Stimulated activated CD8-positive, alpha-beta memory T cell treated with anti-CD3 and anti-CD28 coated beads, Interleukin-15, amount 100 ng/mL, for 24 hours (primary cell): ENCODE measurements at regions not wholly inside any gene's neighbourhood (a gene's known extent, or its start where the extent isn't known, plus 50 kb on each side); places are given as distances from the start of the nearest gene placed in this dataset.

Experiments used
- DNase-seq: peaks from one replicate; pipeline ENCODE4 v3.0.0-alpha.2; 2020; ENCODE audit warnings: low read depth

DNA sequence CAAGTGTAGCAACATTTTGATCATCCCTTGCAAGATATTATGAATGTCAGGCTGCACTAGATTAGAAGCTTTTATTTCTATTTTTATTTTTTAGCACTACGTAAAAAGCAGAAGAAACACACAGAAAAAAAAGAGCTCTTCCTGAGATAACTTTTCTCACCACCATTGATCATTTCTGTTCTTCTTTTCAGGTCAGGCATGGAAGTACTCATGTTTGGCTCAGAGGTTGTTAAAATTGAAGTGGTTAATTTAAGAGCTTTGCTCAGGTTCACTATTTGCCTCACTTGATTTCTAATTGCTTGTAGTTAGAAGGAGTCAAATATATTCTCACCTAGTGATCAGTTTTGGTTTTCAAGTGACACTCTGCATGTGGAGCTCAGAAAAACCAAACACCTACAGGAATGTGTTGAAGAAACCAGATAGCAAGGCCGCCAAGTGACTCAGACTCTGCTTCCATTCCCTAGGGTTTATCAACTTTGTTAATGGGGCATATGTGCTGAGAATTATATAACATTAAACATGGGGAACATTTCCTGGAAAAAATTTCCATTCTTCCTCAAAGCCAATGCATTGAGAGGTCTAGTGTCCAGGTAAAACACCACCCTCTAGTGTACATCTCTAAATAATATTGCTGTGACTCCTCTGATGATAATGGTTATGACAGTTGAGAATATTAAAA, 679.8 kb downstream of the CETN3 start:
- DNase-seq: no peak

GRCh38 chr5:89728750-89729149, 680.8 kb downstream of the CETN3 start:
- no peak for DNase-seq

- no peak for DNase-seq
Observed at GRCh38 chr5:89728134-89728533, 681.4 kb downstream of the CETN3 start.

- no peak for DNase-seq
Observed at GRCh38 chr5:89724379-89725095, 685.0 kb downstream of the CETN3 start.

DNA sequence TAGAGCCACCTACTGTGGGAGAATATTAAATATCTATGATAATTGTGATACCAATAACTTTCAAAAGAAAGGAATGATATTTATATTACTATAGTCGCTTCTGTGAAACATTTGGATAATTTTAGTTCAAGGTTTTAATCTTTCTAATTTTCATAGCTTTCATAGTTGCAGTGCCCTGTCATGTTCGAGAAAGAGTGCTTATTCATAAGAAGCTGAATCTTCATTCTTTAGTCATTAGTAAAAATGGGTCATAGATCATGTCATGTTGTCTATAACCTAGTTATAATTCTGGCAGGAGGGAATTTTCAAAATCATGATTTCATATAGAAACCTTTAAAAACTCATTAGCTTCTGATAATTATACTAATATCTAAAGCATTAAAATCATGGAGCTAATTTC, 685.6 kb downstream of the CETN3 start:
- DNase-seq: no peak

DNA sequence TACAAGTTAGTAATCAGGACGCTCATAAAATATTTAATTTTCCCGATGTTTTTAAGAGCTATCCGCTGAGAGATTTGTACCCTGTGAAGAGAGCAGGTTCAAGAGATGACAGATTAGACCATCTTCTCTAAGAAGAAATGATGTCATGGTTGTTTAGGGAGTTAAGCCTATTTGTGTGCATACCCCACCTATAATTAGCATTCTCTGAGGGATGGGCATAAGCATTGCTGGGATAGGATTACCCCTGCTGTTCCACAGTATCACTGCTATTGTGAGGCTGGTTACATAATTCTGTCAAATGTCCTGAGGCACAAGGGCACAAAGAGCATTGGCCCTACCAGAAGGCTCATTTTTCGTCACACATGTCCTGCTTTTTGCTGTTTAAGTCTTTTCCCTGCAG, 687.0 kb downstream of the CETN3 start:
- DNase-seq: no peak

GRCh38 chr5:89721931-89722330, 687.6 kb downstream of the CETN3 start:
- DNase-seq: no peak

GRCh38 chr5:89721353-89721752, 688.2 kb downstream of the CETN3 start:
- DNase-seq: no peak

DNA sequence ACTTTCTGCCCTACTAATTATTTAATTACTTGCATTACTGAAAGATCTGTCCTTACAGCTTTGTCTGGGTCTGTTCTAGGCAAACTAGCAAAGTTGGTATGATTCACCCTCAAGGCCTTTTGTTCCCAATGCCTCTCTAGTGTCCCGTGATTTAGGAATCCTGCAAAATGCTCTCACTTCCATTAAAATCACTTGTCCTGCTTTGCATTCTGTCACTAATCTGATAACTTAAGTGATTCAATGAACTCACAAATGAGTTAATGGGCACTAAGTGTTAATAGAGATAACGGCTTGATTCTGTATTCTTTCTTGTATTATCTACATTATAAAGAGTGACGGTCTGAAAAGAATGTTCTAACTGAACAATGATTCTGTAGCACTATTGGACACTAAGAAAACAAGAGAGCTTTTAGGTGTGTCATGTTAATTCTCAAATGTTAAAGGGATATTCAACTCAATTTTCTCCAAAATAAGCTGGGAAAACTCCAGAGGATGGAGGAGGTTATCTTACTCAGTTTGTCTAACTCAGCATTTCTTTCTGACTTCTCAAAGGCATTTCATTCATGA, 697.3 kb downstream of the CETN3 start:
- DNase-seq: no peak

DNA sequence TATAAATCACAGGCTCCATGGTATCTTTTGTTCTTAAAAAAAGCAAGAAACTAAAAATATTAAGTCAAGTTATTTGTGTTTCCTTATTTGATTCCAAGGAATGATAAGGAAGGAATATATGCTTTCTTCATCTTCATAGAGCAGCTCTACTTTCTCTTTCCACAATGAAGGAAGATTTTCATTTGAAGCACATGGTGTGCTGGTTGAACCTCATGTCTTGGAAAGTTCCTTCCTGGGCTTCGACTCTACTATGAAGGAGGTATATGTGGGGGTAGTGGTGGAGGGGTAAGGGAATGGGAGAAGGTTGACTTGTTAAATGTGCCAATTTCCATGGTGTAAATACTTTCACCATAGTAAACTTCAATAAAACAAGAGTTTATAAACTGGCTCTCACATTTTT, 698.0 kb downstream of the CETN3 start:
- no peak for DNase-seq

- no peak for DNase-seq
Observed at GRCh38 chr5:89710006-89710405, 699.5 kb downstream of the CETN3 start.

DNA sequence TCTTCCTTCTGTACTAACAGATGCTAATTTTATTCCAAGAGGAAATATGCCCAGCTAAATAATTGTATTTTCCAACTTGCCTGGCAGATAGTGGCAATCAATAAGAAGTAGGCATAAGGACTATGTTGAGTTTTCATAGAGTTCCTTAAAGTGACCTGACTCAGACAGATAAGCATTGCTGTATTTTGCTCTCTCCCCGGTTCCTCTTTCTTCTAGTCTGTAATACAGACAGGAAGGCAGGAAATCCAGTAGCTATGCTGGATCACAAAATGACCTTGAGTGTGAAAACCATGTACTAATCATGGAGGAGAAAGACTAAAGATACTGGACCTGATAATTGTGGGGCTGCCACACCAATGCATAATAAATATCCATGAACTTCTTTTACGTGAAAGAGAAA, 701.7 kb downstream of the CETN3 start:
- DNase-seq: no peak

- no peak for DNase-seq
Observed at GRCh38 chr5:89706731-89707130, 702.8 kb downstream of the CETN3 start.

- DNase-seq: no peak
Observed at GRCh38 chr5:89703817-89704216, 705.7 kb downstream of the CETN3 start.

GRCh38 chr5:89698028-89698427, 711.5 kb downstream of the CETN3 start:
- no peak for DNase-seq

DNA sequence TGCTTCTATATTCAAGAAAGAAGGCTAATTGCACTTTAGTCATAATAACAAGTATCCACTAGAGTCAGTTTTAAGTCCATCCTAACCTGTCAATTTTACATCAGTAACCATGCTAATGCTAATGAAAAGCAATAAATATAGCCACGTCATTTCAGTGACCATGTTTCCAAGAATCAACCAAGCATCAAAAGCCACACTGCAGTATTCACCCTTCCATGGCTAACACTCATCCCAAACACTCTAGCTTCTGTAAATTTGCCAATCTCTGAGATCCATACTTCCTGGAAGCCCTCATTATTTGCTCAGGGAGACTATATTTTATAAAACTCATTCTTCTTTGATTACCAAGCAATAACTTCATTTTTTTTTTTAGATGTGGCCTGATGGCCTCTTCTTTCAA, 712.0 kb downstream of the CETN3 start:
- no peak for DNase-seq

DNA sequence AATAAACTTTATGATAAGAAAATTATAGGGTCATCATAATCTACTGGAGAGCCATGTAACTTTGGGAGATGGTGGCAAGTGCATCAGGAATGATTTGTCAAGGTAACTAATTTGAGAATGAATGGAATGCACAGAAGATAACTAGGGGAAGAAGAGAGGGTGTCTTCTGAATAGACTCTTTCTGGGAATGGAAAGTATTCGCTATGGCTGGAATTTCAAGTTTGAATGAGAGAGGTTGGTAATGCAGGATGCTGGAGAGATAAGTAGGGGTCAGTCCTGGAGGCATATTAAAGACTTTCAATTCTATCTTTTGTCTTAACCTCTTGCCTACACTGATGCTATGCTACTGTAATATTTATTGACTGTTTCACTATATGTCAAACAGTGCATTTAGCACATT, 714.2 kb downstream of the CETN3 start:
- DNase-seq: no peak

DNA sequence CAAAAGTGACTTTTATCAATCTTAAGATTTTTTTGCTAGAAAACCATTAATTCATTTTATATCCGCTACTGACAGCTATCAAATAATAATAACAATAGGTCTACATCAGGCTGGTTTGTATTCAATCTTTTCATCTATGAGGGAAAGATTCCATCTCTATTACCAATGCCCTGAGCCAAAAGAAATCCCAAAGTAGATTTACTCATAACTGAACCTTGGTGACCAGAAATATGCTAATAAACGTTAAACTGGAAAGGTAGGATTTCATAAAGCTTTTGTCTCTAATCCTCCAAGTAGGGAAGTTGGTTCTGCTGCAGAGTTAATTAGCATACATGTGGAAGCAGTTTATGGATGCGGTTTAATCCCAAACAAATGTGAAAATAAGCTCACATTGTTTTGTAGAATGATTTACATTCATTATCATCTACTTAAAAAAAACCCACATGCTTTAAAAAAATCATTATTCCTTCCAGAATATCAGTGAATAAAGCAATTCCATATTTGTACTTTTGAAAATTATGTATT, 715.5 kb downstream of the CETN3 start:
- no peak for DNase-seq

DNA sequence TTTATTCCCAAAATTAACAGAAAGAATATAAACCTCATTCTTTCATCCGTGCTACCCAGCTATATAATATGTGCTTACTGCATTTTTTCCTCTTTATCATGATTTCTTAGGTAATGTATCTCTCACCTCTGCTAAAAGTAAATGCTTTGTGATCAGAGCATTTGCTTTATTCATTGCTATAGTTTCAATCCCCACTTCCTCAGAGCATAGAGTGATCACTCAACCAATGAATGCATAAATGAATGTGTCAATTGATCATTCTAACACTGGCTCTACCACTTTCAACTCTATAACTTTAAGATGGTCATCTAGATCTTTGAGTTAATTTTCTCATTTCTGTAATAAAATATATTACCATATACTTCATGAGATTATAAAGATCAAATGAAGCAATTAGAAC, 719.2 kb downstream of the CETN3 start:
- DNase-seq: no peak

- DNase-seq: no peak
Observed at GRCh38 chr5:89686081-89686765, 723.3 kb downstream of the CETN3 start.

DNA sequence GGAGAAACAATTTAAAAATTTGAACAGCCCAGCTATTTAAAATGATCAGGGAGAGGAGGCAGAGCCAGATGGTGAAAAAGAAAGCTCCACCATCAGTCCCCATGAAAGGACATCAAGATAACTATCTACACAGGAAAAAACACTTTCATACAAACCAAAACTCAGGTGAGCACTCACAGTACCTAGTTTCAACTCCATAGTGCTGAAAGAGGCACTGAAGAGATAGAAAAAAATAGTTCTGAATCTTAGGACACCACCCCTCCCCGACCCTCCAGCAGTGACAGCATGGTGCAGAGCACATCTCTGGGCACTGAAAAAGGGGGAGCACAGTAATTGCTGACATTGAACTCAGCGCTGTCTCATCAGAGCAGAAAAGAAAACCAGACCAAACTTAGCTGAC, 732.9 kb downstream of the CETN3 start:
- no peak for DNase-seq

GRCh38 chr5:89673019-89673418, 736.5 kb downstream of the CETN3 start:
- DNase-seq: no peak

DNA sequence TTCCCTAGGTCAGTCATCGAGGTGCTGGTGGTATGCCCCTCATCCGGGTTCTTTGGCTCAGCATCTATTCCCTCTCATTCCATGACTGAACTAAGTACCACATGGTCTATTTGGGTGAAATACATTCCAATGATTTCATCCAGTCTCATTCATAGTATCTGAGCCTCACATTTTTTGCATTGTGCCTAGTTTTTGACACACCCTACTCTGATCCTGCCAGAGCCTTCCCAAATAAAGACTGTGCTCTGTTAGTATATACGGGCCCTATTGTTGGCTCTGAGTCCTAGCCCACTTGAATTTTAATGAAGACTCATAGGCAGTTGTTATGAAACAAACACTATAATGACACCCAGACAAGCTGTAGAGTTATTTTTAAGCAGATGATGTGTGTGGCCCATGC, 740.7 kb downstream of the CETN3 start:
- DNase-seq: no peak
